ENCODE measurements at regions not wholly inside any gene's neighbourhood (a gene's known extent, or its start where the extent isn't known, plus 50 kb on each side); places are given as distances from the start of the nearest gene placed in this dataset.

- H3K4me1 ChIP-seq: no peaks in the 10 kb centered on the region
- DNase-seq (ENCODE audit: low read depth in 1 of 2, low spot score in 1 of 2): no peak
- 0% methylated on average over 1 of the region's 1 CpG for WGBS (ENCODE audit: missing lambda C conversion rate)
- no peak overlapping the region for H3K4me2 ChIP-seq
- TF ChIP-seq KDM5A (IDR thresholded peaks at IDR 0.05) (no peak), PHF8 (IDR thresholded peaks at IDR 0.05; ENCODE audit: borderline replicate concordance, low read depth) (no peak), JUN (IDR thresholded peaks at IDR 0.05) (no peak), NPAS2 (CRISPR knock-in tag; IDR thresholded peaks at IDR 0.05; ENCODE audit: borderline replicate concordance) (no peak), RARB (CRISPR knock-in tag; IDR thresholded peaks at IDR 0.05) (no peak), CBX8 (IDR thresholded peaks at IDR 0.05) (no peak), MYC (IDR thresholded peaks at IDR 0.05; ENCODE audit: borderline replicate concordance, low read length) (no peak), ELK1 (IDR thresholded peaks at IDR 0.05; ENCODE audit: low read depth, low read length) (no peak), PBX3 (IDR thresholded peaks at IDR 0.05) (no peak), MAFK (IDR thresholded peaks at IDR 0.05; ENCODE audit: partially characterized antibody) (no peak), BCL3 (IDR thresholded peaks at IDR 0.05) (no peak), SREBF2 (IDR thresholded peaks at IDR 0.05) (no peak), RNF2 (IDR thresholded peaks at IDR 0.05; ENCODE audit: borderline replicate concordance, low read depth) (no peak), TP53 (CRISPR knock-in tag; IDR thresholded peaks at IDR 0.05) (no peak), FOXS1 (CRISPR knock-in tag; IDR thresholded peaks at IDR 0.05) (no peak)
- no peak for ATAC-seq
- CTCF ChIA-PET: no interaction called here
- no peak overlapping the region for H3K27ac ChIP-seq
- no peak overlapping the region for H3K4me3 ChIP-seq
- FAIRE-seq: no peak
- POLR2A ChIA-PET: no interaction called here
- no peaks in the 10 kb centered on the region; the same call in 2 of the 3 replicates for H3K9me3 ChIP-seq
Observed at GRCh38 chr1:42096554-42096953, 56.7 kb upstream of the GUCA2B start.

- Histone ChIP-seq H3K4me2 (no peak overlapping the region), H3K9me3 (peaks cover 11% of the 10 kb centered on the region; the same call in 2 of the 3 replicates), H3K4me3 (no peak overlapping the region), H3K4me1 (no peaks in the 10 kb centered on the region), H3K27ac (no peak overlapping the region)
- FAIRE-seq (no peak), ATAC-seq (no peak), DNase-seq (ENCODE audit: low read depth in 1 of 2, low spot score in 1 of 2) (no peak)
- 2% methylated on average over 2 of the region's 2 CpGs for WGBS (ENCODE audit: missing lambda C conversion rate)
- TF ChIP-seq EHF (CRISPR knock-in tag; IDR thresholded peaks at IDR 0.05) (no peak), FOSL2 (IDR thresholded peaks at IDR 0.05) (no peak), FOSL2 (CRISPR knock-in tag; IDR thresholded peaks at IDR 0.05) (no peak), HOXB5 (CRISPR knock-in tag; IDR thresholded peaks at IDR 0.05) (no peak), E2F6 (IDR thresholded peaks at IDR 0.05; ENCODE audit: borderline replicate concordance, low read depth) (no peak), CEBPB (IDR thresholded peaks at IDR 0.05) (no peak), RNF2 (IDR thresholded peaks at IDR 0.05; ENCODE audit: borderline replicate concordance, low read depth) (no peak), PHF8 (IDR thresholded peaks at IDR 0.05; ENCODE audit: borderline replicate concordance, low read depth) (no peak), POLR2A (IDR thresholded peaks at IDR 0.05; ENCODE audit: low read length) (no peak), NR3C1 (IDR thresholded peaks at IDR 0.05) (no peak), SREBF2 (IDR thresholded peaks at IDR 0.05) (no peak), RARB (CRISPR knock-in tag; IDR thresholded peaks at IDR 0.05) (no peak), MAZ (IDR thresholded peaks at IDR 0.05; ENCODE audit: borderline replicate concordance, low read depth, low read length) (no peak), ZSCAN20 (CRISPR knock-in tag; IDR thresholded peaks at IDR 0.05) (no peak), POLR2AphosphoS2 (conservative IDR thresholded peaks at IDR 0.05; ENCODE audit: low read length) (no peak), EHMT2 (IDR thresholded peaks at IDR 0.05; ENCODE audit: low read depth) (no peak), JUN (IDR thresholded peaks at IDR 0.05) (no peak)
- POLR2A ChIA-PET: no interaction called here
- CTCF ChIA-PET: no interaction called here
Observed at GRCh38 chr1:42089246-42089645, 64.0 kb upstream of the GUCA2B start.
